GM19328 (cell line): ENCODE measurements at regions not wholly inside any gene's neighbourhood (a gene's known extent, or its start where the extent isn't known, plus 50 kb on each side); places are given as distances from the start of the nearest gene placed in this dataset.
"Not testable (repeated sequence)": the region's sequence is repeated elsewhere in the genome, so short reads cannot be mapped to it uniquely, and the experiment has no call there.

Experiments used
- ATAC-seq: cut with Tn5 transposase; IDR thresholded peaks from one replicate; pipeline ENCODE4 v1.9.1; 2021; ENCODE audit warnings: mild to moderate bottlenecking, moderate library complexity; ENCODE audit not compliant: unreplicated experiment

- no peak for ATAC-seq
Measured at GRCh38 chr5:124870070-124870469, 123.6 kb upstream of the ZNF608 start.

- no peak for ATAC-seq
Measured at GRCh38 chr5:124871303-124871702, 124.9 kb upstream of the ZNF608 start.

- no peak for ATAC-seq
Measured at GRCh38 chr5:124872086-124872485, 125.6 kb upstream of the ZNF608 start.

- ATAC-seq: no peak
Measured at GRCh38 chr5:124872615-124873014, 126.2 kb upstream of the ZNF608 start.

- no peak for ATAC-seq
Measured at GRCh38 chr5:124873188-124873587, 126.7 kb upstream of the ZNF608 start.

GRCh38 chr5:124873713-124874112, 127.3 kb upstream of the ZNF608 start:
- ATAC-seq: no peak

- no peak for ATAC-seq
Measured at GRCh38 chr5:124876566-124876965, 130.1 kb upstream of the ZNF608 start.

GRCh38 chr5:124876983-124877382, 130.5 kb upstream of the ZNF608 start:
- ATAC-seq: no peak

- ATAC-seq: no peak
Measured at GRCh38 chr5:124877501-124878146, 131.2 kb upstream of the ZNF608 start.

- no peak for ATAC-seq
Measured at GRCh38 chr5:124878583-124879342, 132.3 kb upstream of the ZNF608 start.

GRCh38 chr5:124880903-124881697, 134.7 kb upstream of the ZNF608 start:
- no peak for ATAC-seq

GRCh38 chr5:124883681-124884080, 137.2 kb upstream of the ZNF608 start:
- no peak for ATAC-seq

GRCh38 chr5:124884114-124884513, 137.7 kb upstream of the ZNF608 start:
- no peak for ATAC-seq

GRCh38 chr5:124885490-124885889, 139.1 kb upstream of the ZNF608 start:
- no peak for ATAC-seq

GRCh38 chr5:124887223-124887622, 140.8 kb upstream of the ZNF608 start:
- no peak for ATAC-seq

GRCh38 chr5:124888050-124888506, 141.6 kb upstream of the ZNF608 start:
- no peak for ATAC-seq

- ATAC-seq: no peak
Measured at GRCh38 chr5:124888622-124889485, 142.4 kb upstream of the ZNF608 start.

GRCh38 chr5:124889486-124889825, 143.0 kb upstream of the ZNF608 start:
- no peak for ATAC-seq

- no peak for ATAC-seq
Measured at GRCh38 chr5:124889850-124890249, 143.4 kb upstream of the ZNF608 start.

GRCh38 chr5:124890442-124890841, 144.0 kb upstream of the ZNF608 start:
- not testable (repeated sequence) for ATAC-seq

GRCh38 chr5:124891179-124891578, 144.7 kb upstream of the ZNF608 start:
- ATAC-seq: no peak
